ENCODE measurements at regions not wholly inside any gene's neighbourhood (a gene's known extent, or its start where the extent isn't known, plus 50 kb on each side); places are given as distances from the start of the nearest gene placed in this dataset.

DNA sequence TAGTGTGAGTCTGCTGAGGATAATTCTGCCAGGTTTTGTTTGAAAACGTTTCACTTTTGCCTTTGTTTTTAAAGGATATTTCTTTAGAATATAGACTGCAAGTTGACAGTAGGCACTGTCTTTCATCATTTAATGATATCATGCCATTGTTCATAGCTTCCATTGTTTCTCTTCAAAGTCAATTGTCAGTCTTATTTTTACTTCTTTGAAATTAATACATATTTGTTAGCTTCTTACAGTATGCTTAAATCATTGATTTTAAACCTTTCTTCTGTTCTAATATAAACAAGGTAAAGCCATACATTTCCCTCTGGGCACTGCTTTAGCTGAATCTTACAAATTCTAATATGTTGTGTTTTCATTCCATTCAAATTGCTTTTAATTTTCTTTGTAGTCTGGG, 62.3 kb upstream of the PARVA start:
- Histone ChIP-seq H3K9ac (no peak overlapping the region), H3K27ac (no peak overlapping the region), H3K79me2 (ENCODE audit: insufficient read depth, low read depth) (no peaks in the 10 kb centered on the region), H3K4me3 (IDR thresholded peaks at IDR 0.05; ENCODE audit: insufficient read depth, low read depth, low read length) (no peak overlapping the region), H2AFZ (ENCODE audit: low read depth) (no peak overlapping the region), H3K4me1 (ENCODE audit: low read depth, poor library complexity, severe bottlenecking) (peaks cover 37% of the 10 kb centered on the region), H3K36me3 (ENCODE audit: insufficient read depth) (no peaks in the 10 kb centered on the region), H4K20me1 (ENCODE audit: insufficient read depth) (no peaks in the 10 kb centered on the region), H3K27me3 (ENCODE audit: insufficient read depth, low read depth) (no peaks in the 10 kb centered on the region), H3K4me2 (no peak overlapping the region)
- no peak for TF ChIP-seq CTCF (conservative IDR thresholded peaks at IDR 0.05; ENCODE audit: low read depth, low read length)

GRCh38 chr11:12316432-12316831, 60.9 kb upstream of the PARVA start:
- no peaks in the 10 kb centered on the region for H3K36me3 ChIP-seq (ENCODE audit: insufficient read depth)
- no peaks in the 10 kb centered on the region for H3K27me3 ChIP-seq (ENCODE audit: insufficient read depth, low read depth)
- peak overlapping the region; percentile 97; the same call in 1 of the 2 replicates for H3K27ac ChIP-seq
- no peak overlapping the region for H3K4me3 ChIP-seq (IDR thresholded peaks at IDR 0.05; ENCODE audit: insufficient read depth, low read depth, low read length)
- H3K79me2 ChIP-seq (ENCODE audit: insufficient read depth, low read depth): no peaks in the 10 kb centered on the region
- peaks cover 51% of the 10 kb centered on the region for H3K4me1 ChIP-seq (ENCODE audit: low read depth, poor library complexity, severe bottlenecking)
- H3K9ac ChIP-seq: no peak overlapping the region
- no peaks in the 10 kb centered on the region for H4K20me1 ChIP-seq (ENCODE audit: insufficient read depth)
- no peak overlapping the region for H2AFZ ChIP-seq (ENCODE audit: low read depth)
- no peak for TF ChIP-seq CTCF (conservative IDR thresholded peaks at IDR 0.05; ENCODE audit: low read depth, low read length)
- H3K4me2 ChIP-seq: no peak overlapping the region; the same call in 1 of the 2 replicates

GRCh38 chr11:12318791-12319438, 58.5 kb upstream of the PARVA start:
- Histone ChIP-seq H3K9ac (peak overlapping the region; percentile 62), H3K79me2 (ENCODE audit: insufficient read depth, low read depth) (no peaks in the 10 kb centered on the region), H3K27ac (peak overlapping the region; percentile 97), H3K27me3 (ENCODE audit: insufficient read depth, low read depth) (no peaks in the 10 kb centered on the region), H2AFZ (ENCODE audit: low read depth) (peak overlapping the region; percentile 68), H3K36me3 (ENCODE audit: insufficient read depth) (no peaks in the 10 kb centered on the region), H3K4me2 (peak overlapping the region; percentile 99), H3K4me1 (ENCODE audit: low read depth, poor library complexity, severe bottlenecking) (peaks cover 76% of the 10 kb centered on the region), H4K20me1 (ENCODE audit: insufficient read depth) (no peaks in the 10 kb centered on the region), H3K4me3 (IDR thresholded peaks at IDR 0.05; ENCODE audit: insufficient read depth, low read depth, low read length) (no peak overlapping the region)
- TF ChIP-seq CTCF (conservative IDR thresholded peaks at IDR 0.05; ENCODE audit: low read depth, low read length): no peak

- Histone ChIP-seq H3K79me2 (ENCODE audit: insufficient read depth, low read depth) (no peaks in the 10 kb centered on the region), H3K4me1 (ENCODE audit: low read depth, poor library complexity, severe bottlenecking) (peaks cover 78% of the 10 kb centered on the region), H3K4me2 (peak overlapping the region; percentile 99), H4K20me1 (ENCODE audit: insufficient read depth) (no peaks in the 10 kb centered on the region), H3K27ac (peak overlapping the region; percentile 97), H3K27me3 (ENCODE audit: insufficient read depth, low read depth) (no peaks in the 10 kb centered on the region), H3K36me3 (ENCODE audit: insufficient read depth) (no peaks in the 10 kb centered on the region), H3K4me3 (IDR thresholded peaks at IDR 0.05; ENCODE audit: insufficient read depth, low read depth, low read length) (no peak overlapping the region), H2AFZ (ENCODE audit: low read depth) (peak overlapping the region; percentile 68), H3K9ac (peak overlapping the region; percentile 62)
- no peak for TF ChIP-seq CTCF (conservative IDR thresholded peaks at IDR 0.05; ENCODE audit: low read depth, low read length)
Observed at GRCh38 chr11:12319461-12319951, 57.9 kb upstream of the PARVA start.

Data from KMS-11 (cell line).